Activated CD8-positive, alpha-beta memory T cell treated with anti-CD3 and anti-CD28 coated beads, Interleukin-2, amount 10 ng/mL, durations not matched to agents 7 days and 5 days (primary cell): ENCODE measurements at regions not wholly inside any gene's neighbourhood (a gene's known extent, or its start where the extent isn't known, plus 50 kb on each side); places are given as distances from the start of the nearest gene placed in this dataset.
"Not testable (repeated sequence)": the region's sequence is repeated elsewhere in the genome, so short reads cannot be mapped to it uniquely, and the experiment has no call there.

Experiments
- ATAC-seq: fragments of 150-1000 bp; cut with Tn5 transposase; one replicate; pipeline ENCODE4 v1.10.0; 2021; ENCODE audit warnings: moderate library complexity
- CTCF ChIA-PET: fragments of 350-600 bp; sonication (Branson Sonifier 250); formaldehyde crosslinking; loops from one replicate; lab custom pipeline; 2021; ENCODE audit warnings: antibody characterized with exemption; lab: Charles Lee
- DNase-seq: peaks from one replicate; pipeline ENCODE4 v3.0.0-alpha.2; 2020
- H3K27ac Mint-ChIP-seq: one replicate; pipeline ENCODE4 v1.8.0; 2021; ENCODE audit warnings: mild to moderate bottlenecking, mixed read lengths
- H3K27me3 Mint-ChIP-seq: one replicate; pipeline ENCODE4 v1.8.0; 2021; ENCODE audit warnings: mixed read lengths
- H3K36me3 Mint-ChIP-seq: one replicate; pipeline ENCODE4 v1.8.0; 2021; ENCODE audit warnings: mild to moderate bottlenecking, mixed read lengths
- H3K4me1 Mint-ChIP-seq: one replicate; pipeline ENCODE4 v1.8.0; 2021; ENCODE audit warnings: mixed read lengths
- H3K4me3 Mint-ChIP-seq: one replicate; pipeline ENCODE4 v1.8.0; 2021; ENCODE audit warnings: mild to moderate bottlenecking, moderate library complexity, mixed read lengths
- H3K9me3 Mint-ChIP-seq: one replicate; pipeline ENCODE4 v1.8.0; 2022; ENCODE audit warnings: low read depth, mixed read lengths

DNA sequence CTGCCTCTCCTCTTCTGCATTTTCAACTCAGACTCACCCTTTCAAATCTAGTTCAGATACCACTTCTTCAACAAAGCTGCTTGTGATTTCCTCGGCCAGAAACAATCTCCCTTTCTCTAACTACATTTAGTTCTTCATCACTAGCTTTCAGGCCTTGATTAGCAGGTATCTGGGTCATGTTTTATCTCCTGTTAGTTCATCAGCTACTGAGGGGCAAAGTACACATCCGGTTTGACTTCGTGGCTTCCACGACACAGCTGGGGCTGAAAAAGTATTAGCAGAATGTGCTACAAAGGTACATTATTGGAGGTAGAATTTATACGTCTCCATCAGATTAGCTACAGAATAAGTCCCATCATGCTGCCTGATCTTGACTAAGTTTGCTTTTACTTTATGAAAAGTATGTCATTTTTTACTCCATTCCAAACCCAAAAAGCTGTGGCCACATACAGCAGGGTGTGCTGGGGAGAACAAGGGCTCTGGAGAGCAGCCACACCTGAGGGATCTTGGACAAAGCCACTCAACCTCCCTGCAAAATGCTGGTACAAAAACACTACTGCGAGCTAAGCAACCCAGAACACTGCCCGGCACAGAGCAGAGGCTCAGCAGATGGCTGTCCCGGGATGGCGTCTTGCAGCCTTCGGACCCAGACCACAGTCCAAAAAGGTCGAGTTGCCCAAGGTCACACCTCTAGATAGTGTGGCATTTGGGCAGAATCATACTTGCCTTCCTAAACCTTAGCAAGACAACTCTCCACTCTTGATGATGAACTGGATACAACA, 120.5 kb upstream of the PRKX start:
- DNase-seq, H3K4me1 Mint-ChIP-seq, CTCF ChIA-PET, H3K27me3 Mint-ChIP-seq, H3K27ac Mint-ChIP-seq, H3K36me3 Mint-ChIP-seq, H3K9me3 Mint-ChIP-seq, H3K4me3 Mint-ChIP-seq, ATAC-seq: not testable (repeated sequence)

DNA sequence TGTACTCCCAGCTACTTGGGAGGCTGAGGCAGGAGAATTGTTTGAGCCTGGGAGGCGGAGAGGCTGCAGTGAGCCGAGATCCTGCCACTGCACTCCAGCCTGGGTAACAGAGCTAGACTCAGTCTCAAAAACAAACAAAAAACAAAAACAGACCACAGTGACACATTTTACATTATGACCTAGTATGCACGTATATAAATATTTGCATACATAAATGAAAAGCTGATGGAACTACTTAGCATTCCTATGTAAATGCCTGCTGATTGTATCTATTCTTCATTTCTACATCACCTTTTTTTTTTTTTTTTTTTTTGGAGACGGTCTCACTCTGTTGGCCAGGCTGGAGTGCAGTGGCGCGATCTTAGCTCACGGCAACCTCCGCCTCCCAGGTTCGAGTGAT, 116.6 kb upstream of the PRKX start:
- H3K36me3 Mint-ChIP-seq, H3K27ac Mint-ChIP-seq, H3K9me3 Mint-ChIP-seq, H3K4me1 Mint-ChIP-seq, CTCF ChIA-PET, DNase-seq, H3K27me3 Mint-ChIP-seq, H3K4me3 Mint-ChIP-seq, ATAC-seq: not testable (repeated sequence)

DNA sequence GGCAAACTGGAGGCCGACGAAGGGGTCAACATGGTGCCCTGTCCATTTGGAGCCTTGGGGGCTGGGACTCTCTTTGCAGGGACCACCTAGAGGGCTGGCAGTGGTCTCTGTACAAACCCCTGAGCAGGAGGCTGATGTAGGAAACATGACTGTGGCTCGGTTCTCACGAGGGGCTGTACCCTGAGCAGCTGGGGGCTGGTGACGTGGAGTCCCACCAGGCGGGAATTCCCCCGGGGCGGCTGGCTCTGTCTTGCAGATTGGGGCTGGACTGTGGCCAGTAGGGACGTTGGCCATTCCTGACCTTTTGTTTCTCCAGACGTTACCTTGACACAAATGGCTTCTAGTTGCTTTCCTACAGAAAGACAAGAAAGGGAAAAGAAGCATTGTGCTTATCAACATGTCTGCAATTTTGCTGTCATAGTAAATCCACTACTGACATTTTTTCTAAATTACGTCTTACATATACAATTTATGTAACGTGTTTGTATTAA, 115.6 kb upstream of the PRKX start:
- H3K27ac Mint-ChIP-seq, H3K9me3 Mint-ChIP-seq, H3K4me3 Mint-ChIP-seq, H3K27me3 Mint-ChIP-seq, ATAC-seq, DNase-seq, H3K36me3 Mint-ChIP-seq, CTCF ChIA-PET, H3K4me1 Mint-ChIP-seq: not testable (repeated sequence)

DNA sequence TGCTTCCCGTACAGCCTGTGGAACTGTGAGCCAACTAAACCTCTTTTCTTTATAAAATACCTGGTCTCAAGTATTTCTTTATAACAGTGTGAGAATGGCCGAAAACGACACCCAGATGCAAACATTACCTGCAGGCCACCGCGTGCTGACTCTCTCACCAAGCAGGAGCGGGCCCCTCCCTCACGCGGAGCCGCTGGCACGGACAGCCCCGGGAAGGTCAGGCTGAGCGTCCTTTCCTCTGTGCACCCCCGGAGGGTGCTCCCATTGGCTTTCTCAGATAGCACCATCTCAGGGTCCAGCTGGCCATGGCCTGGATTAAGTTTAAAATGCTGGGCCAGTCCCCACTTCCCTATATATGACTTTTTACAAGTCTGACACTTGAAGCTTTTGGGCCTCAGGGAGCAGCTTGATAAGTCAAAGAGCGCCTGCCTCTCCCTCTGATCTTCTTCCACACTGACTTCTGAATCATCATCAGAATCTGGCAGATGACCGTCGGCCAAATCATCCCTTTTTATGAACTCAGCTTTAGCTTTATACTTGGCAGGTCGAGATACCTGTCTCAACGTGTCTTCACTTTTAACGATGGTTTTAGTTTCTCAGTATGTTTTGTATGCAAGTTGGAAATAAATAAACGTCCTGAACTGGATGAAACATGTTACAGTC, 115.1 kb upstream of the PRKX start:
- H3K4me1 Mint-ChIP-seq, H3K27ac Mint-ChIP-seq, H3K27me3 Mint-ChIP-seq, H3K4me3 Mint-ChIP-seq, CTCF ChIA-PET, H3K9me3 Mint-ChIP-seq, ATAC-seq, DNase-seq, H3K36me3 Mint-ChIP-seq: not testable (repeated sequence)

DNA sequence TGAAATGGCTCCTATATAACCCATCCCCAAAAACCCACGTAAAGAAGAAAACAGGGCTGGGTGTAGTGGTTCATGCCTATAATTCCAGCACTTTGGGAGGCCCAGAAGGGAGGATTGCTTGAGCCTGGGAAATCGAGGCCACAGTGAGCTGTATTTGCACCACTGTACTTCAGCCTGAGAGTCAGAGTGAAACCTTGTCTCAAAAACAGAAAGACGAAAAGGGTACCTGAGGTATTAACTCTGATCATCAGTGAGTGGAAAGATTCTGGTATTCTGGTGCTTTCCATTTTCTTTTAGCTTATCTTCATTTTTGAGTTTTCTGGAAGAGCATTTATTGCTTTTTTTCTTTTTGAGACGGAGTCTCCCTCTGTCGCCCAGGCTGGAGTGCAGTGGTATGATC, 110.6 kb upstream of the PRKX start:
- CTCF ChIA-PET, H3K4me3 Mint-ChIP-seq, H3K27ac Mint-ChIP-seq, ATAC-seq, H3K4me1 Mint-ChIP-seq, H3K9me3 Mint-ChIP-seq, H3K27me3 Mint-ChIP-seq, DNase-seq: not testable (repeated sequence)
- H3K36me3 Mint-ChIP-seq, result peaks cover 16% of the 10 kb centered on the region

DNA sequence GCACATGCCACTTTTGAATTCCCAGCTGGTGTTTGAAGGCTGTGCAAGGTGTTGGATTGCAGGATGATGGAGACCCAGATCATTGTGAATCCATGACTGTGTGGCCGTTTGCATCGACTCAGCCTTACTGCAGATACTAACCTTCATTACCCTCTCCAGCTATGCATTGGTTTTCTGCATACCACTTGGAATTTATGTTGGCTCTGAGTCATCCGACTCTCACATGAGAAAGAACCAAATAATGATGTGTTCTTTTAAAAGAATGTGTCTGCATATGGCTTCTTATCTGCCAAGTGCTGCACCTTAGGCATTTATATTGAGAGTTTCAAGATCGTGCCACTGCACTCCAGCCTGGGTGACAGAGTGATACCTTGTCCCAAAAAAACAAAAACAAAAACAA, 106.7 kb upstream of the PRKX start:
- H3K4me3 Mint-ChIP-seq, result no peak overlapping the region
- H3K9me3 Mint-ChIP-seq, result no peaks in the 10 kb centered on the region
- CTCF ChIA-PET, result no interaction called here
- no peak overlapping the region for H3K27ac Mint-ChIP-seq
- no peak for ATAC-seq
- DNase-seq, result no peak
- peaks cover 3% of the 10 kb centered on the region for H3K4me1 Mint-ChIP-seq
- peaks cover 19% of the 10 kb centered on the region for H3K36me3 Mint-ChIP-seq
- H3K27me3 Mint-ChIP-seq, result no peaks in the 10 kb centered on the region

DNA sequence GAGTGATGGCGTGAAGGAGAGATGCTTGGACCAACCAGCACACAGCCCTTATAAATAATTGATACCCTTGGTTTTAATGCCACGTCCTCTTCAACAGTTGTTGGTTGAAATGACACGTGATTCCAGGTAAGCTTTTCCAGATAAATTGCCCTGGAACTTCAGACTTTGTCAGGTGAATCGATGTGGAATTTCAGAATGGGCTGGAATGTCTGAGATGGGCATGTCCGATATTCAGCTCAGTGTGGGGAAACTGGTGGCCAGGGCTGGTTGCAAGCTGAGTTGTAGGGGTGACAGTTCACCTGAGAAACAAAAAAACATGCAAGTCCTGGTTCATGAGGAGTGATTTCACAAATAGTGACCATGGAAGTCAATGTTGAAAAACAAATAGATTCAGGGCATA, 104.0 kb upstream of the PRKX start:
- H3K4me3 Mint-ChIP-seq, H3K4me1 Mint-ChIP-seq, H3K27me3 Mint-ChIP-seq, H3K9me3 Mint-ChIP-seq, ATAC-seq, DNase-seq, H3K27ac Mint-ChIP-seq, CTCF ChIA-PET: not testable (repeated sequence)
- H3K36me3 Mint-ChIP-seq, result peaks cover 11% of the 10 kb centered on the region

DNA sequence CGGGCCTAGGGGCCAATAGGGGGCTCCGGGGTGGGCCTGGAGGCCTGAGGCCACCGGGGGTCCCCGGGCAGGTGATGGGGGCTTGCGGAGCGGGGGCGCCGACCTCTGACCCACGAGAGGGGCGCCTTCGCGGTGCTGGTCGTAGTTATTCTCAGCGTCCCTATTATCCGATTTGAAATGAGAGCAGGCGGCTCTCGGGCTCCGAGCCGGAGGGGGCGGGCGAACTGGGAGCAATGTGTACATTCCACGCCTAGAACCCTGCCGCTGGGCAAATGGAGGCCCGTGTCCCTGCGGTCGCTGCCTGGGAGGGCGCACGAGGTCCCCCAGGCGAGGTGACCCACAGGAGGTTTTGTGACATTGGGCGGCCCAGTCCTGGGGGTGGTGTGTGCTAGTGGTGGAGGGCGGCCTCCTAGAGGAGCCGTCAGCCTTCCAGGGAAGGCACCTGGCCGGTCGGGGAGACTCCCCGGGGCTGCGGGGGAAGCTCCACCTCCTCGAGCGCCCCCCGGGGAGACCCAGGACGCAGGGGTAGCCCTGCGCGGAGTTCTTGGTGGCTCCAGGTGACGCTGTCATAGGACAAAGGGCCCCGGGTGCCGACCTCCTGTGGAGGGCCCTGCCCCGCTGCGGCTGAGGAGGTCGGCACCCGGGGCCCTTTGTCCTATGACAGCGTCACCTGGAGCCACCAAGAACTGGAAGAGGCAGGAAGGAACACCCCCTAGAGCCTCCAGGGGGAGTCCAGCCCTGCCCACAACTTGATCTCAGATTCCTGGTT, 102.6 kb upstream of the PRKX start:
- Mint-ChIP-seq H3K4me3 (peak overlapping the region; percentile 64), H3K36me3 (peaks cover 9% of the 10 kb centered on the region), H3K9me3 (no peaks in the 10 kb centered on the region), H3K27me3 (no peaks in the 10 kb centered on the region), H3K4me1 (peaks cover 19% of the 10 kb centered on the region), H3K27ac (peak overlapping the region; percentile 64)
- DNase-seq (peak; percentile 49), ATAC-seq (no peak)
- CTCF ChIA-PET, result no interaction called here

DNA sequence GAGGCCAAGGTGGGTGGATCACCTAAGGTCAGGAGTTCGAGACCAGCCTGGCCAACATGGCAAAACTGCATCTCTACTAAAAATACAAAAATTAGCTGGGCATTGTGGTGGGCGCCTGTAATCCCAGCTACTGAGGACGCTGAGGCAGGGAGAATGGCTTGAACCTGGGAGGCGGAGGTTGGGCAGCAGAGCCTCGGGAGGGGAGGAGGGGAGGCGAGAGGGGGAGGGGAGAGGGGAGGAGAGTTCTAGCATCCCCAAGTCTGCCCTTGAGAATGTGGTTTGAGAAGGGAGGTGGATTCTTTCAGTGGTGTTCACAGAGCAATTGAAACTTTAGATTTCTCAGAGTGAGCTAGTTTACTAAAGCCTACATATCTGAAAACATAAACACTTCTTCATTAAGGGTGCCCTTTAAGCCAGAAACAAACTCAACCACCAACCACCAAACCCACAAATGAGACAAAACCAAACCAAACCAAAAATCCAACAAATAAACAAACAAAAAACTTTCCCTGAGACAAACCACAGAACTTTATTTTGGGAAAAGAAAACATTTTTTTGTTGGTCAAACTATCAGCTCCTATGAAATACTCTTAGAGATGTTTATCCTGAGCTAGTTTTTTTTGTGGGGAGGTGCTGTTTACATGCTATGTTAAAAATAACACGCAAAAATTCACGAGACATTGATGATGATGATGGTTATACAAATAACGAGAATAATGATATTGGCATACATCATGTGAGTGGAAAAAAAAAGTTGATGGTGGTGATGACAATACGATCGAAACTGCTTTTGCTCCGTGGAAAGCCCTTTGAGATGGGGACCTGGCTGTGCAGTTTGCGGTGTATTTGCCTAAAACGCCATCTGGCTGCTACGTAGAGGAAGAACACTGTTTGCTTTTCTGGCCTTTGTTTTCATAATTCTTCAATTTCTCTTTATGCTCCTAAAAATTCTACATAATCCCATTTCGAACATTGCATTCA, 98.2 kb upstream of the PRKX start:
- Mint-ChIP-seq H3K27ac (peak overlapping the region; percentile 66), H3K4me1 (peaks cover 22% of the 10 kb centered on the region), H3K27me3 (peaks cover 34% of the 10 kb centered on the region), H3K36me3 (no peaks in the 10 kb centered on the region), H3K9me3 (no peaks in the 10 kb centered on the region), H3K4me3 (peak overlapping the region; percentile 50)
- ATAC-seq (no peak), DNase-seq (peak; percentile 72)
- CTCF ChIA-PET, result interaction anchor here (0.7 to 1.2 kb wide), 4 partner anchors 100 to 160 kb away, joined by 3 to 15 read pairs (median 4); no protein-coding TSS in a partner anchor

DNA sequence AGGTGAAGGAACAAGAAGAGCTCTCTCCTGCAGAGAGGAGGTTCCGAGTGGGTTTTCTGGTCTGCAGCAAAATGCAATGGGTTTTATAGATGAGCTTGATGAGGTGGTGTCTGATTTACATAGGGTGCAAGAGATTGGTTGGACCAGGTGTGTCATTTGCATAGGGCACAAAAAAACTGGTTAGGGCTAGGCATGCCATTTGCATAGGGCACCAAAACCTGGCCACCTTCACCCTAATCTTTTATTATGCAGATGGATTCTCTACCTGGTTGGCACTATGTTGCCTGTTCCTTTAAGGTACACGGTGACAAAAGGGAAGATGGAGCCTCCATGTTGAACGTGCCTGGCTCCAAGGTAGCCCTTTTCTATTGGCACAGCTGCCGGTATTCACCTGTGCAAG, 94.5 kb upstream of the PRKX start:
- CTCF ChIA-PET, result no interaction called here
- Mint-ChIP-seq H3K27me3 (peaks cover 49% of the 10 kb centered on the region), H3K4me1 (peaks cover 18% of the 10 kb centered on the region), H3K36me3 (no peaks in the 10 kb centered on the region), H3K9me3 (no peaks in the 10 kb centered on the region), H3K4me3 (no peak overlapping the region), H3K27ac (no peak overlapping the region)
- ATAC-seq, result no peak
- DNase-seq, result no peak

DNA sequence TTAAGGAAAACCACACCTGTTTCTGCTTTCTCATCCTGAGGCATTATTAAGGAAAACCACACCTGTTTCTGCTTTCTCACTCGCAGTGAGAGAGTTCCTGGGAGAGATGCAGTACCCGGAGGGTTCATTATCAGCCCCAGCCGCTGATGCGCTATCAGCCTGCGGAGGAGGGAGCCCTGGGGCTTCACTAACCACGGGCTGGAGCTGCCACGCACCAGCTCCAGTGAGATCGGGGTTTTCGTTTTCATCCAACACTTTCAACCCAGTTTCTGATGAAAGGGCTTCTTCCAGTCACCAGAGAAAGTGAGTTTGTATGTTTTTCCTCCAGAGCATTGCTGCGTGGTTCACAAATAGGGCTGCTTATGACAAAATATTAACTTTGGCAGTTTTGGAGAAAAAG, 93.2 kb upstream of the PRKX start:
- H3K27ac Mint-ChIP-seq, result no peak overlapping the region
- no peak for DNase-seq
- H3K36me3 Mint-ChIP-seq, result no peaks in the 10 kb centered on the region
- peaks cover 9% of the 10 kb centered on the region for H3K4me1 Mint-ChIP-seq
- H3K4me3 Mint-ChIP-seq, result no peak overlapping the region
- H3K9me3 Mint-ChIP-seq, result no peaks in the 10 kb centered on the region
- no peak for ATAC-seq
- CTCF ChIA-PET, result no interaction called here
- peaks cover 49% of the 10 kb centered on the region for H3K27me3 Mint-ChIP-seq

DNA sequence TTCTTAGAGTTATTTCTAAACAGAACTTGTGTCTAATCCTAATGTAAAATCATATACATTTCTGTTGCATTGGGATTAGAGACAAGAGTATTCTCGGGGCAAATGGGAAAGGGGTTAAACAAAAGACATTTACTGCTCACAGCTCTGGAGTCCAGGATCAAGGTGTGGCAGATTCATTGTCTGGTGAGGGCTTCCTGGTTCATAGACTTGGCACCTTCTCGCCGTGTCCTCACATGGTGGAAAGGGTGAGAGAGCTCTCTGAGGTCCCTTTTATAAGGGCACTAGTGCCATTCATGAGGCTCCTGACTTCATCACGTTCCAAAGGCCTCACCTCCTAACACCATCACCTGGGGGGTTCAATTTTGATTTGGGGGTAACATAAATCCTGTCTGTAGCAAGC, 90.3 kb upstream of the PRKX start:
- Mint-ChIP-seq H3K4me1 (no peaks in the 10 kb centered on the region), H3K27ac (no peak overlapping the region), H3K27me3 (peaks cover 37% of the 10 kb centered on the region), H3K36me3 (no peaks in the 10 kb centered on the region), H3K9me3 (no peaks in the 10 kb centered on the region), H3K4me3 (no peak overlapping the region)
- CTCF ChIA-PET, result no interaction called here
- no peak for ATAC-seq
- DNase-seq, result no peak

DNA sequence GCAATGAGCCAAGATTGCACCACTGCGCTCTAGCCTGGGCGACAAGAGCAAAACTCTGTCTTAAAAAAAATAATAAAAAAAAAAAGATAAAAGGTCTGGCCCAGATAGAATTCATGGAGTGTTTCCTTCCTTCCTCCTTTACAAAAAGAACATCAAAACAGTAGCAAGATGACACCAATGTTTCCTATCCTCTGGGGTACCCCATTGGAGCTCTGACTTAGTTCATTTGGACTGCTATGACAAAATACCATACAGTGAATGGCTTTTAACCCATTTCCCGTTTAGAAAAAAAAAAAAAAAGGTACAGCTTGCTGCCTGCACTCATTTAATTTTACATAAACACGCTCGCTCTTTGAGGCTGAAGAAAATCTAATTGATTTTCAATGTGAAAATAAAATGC, 89.9 kb upstream of the PRKX start:
- ATAC-seq (no peak), DNase-seq (no peak)
- Mint-ChIP-seq H3K4me3 (no peak overlapping the region), H3K36me3 (no peaks in the 10 kb centered on the region), H3K9me3 (no peaks in the 10 kb centered on the region), H3K27me3 (peaks cover 33% of the 10 kb centered on the region), H3K4me1 (no peaks in the 10 kb centered on the region), H3K27ac (no peak overlapping the region)
- CTCF ChIA-PET, result no interaction called here
